ENCODE measurements at regions not wholly inside any gene's neighbourhood (a gene's known extent, or its start where the extent isn't known, plus 50 kb on each side); places are given as distances from the start of the nearest gene placed in this dataset.

DNA sequence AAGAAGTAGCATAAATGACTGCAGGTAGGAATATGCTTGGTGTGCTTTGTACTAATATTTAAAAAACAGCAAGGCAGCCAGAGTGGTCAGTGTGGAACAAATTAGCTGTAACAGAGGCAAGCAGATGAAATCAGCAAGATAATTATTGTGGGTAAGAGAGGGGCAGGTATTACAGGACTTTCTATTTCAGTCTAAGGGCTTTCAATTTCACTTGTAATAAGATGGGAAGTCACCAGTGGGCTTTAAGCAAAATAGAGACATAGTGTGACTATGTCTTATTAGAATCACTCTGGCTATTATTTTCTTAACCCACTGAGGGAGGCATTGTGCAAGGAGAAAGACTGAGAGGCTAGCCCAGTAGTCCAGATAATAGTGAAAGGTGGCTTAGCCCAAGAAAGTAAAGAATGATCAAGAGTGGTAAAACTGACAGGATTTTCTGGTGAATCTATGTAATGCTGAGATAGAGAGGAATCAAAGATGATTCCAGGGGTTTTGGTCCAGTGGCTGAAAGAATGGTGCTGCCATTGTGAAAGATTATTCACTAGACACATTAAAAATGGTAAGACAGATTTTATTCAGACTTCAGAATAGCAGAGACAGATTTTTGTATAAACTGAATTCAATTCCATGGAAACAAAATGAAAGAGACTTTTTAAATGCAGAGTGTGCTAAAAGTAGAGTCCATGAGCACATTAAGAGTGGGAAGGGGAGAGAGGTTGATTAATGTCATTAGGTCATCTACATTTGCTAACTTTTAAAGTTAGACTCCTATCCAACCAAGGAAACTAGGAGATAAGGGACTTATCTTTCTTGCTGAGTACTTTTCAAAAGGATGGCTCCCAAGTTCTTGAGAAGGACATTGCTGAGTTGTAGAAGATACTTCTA, 1136.0 kb downstream of the HACE1 start:
- no peak for TF ChIP-seq RAD21 (IDR thresholded peaks at IDR 0.05; ENCODE audit: low read depth)
- TF ChIP-seq CEBPB (IDR thresholded peaks at IDR 0.05), result no peak
- TF ChIP-seq, protein P1, sequence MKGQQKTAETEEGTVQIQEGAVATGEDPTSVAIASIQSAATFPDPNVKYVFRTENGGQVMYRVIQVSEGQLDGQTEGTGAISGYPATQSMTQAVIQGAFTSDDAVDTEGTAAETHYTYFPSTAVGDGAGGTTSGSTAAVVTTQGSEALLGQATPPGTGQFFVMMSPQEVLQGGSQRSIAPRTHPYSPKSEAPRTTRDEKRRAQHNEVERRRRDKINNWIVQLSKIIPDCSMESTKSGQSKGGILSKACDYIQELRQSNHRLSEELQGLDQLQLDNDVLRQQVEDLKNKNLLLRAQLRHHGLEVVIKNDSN (IDR thresholded peaks at IDR 0.05), result no peak
- TF ChIP-seq ZBTB7A (IDR thresholded peaks at IDR 0.05; ENCODE audit: low read depth), result no peak
- no peak for TF ChIP-seq TEAD4 (IDR thresholded peaks at IDR 0.05)
- TF ChIP-seq FOXM1 (IDR thresholded peaks at IDR 0.05; ENCODE audit: borderline replicate concordance, low read depth), result no peak
- no peak for TF ChIP-seq YY1 (IDR thresholded peaks at IDR 0.05; ENCODE audit: low read depth)
- no peak for TF ChIP-seq CREB1 (IDR thresholded peaks at IDR 0.05; ENCODE audit: low read depth)
- TF ChIP-seq, protein P2, sequence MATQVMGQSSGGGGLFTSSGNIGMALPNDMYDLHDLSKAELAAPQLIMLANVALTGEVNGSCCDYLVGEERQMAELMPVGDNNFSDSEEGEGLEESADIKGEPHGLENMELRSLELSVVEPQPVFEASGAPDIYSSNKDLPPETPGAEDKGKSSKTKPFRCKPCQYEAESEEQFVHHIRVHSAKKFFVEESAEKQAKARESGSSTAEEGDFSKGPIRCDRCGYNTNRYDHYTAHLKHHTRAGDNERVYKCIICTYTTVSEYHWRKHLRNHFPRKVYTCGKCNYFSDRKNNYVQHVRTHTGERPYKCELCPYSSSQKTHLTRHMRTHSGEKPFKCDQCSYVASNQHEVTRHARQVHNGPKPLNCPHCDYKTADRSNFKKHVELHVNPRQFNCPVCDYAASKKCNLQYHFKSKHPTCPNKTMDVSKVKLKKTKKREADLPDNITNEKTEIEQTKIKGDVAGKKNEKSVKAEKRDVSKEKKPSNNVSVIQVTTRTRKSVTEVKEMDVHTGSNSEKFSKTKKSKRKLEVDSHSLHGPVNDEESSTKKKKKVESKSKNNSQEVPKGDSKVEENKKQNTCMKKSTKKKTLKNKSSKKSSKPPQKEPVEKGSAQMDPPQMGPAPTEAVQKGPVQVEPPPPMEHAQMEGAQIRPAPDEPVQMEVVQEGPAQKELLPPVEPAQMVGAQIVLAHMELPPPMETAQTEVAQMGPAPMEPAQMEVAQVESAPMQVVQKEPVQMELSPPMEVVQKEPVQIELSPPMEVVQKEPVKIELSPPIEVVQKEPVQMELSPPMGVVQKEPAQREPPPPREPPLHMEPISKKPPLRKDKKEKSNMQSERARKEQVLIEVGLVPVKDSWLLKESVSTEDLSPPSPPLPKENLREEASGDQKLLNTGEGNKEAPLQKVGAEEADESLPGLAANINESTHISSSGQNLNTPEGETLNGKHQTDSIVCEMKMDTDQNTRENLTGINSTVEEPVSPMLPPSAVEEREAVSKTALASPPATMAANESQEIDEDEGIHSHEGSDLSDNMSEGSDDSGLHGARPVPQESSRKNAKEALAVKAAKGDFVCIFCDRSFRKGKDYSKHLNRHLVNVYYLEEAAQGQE (IDR thresholded peaks at IDR 0.05; ENCODE audit: low read depth), result no peak
- TF ChIP-seq NFIC (IDR thresholded peaks at IDR 0.05), result no peak
- no peak for TF ChIP-seq TAF1 (IDR thresholded peaks at IDR 0.05; ENCODE audit: low read depth)
- TF ChIP-seq EP300 (IDR thresholded peaks at IDR 0.05; ENCODE audit: borderline replicate concordance), result no peak
- TF ChIP-seq TCF12 (IDR thresholded peaks at IDR 0.05; ENCODE audit: low read depth), result no peak
- TF ChIP-seq, protein P3, sequence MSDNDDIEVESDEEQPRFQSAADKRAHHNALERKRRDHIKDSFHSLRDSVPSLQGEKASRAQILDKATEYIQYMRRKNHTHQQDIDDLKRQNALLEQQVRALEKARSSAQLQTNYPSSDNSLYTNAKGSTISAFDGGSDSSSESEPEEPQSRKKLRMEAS (IDR thresholded peaks at IDR 0.05), result no peak
- no peak for TF ChIP-seq EGR1 (IDR thresholded peaks at IDR 0.05)

DNA sequence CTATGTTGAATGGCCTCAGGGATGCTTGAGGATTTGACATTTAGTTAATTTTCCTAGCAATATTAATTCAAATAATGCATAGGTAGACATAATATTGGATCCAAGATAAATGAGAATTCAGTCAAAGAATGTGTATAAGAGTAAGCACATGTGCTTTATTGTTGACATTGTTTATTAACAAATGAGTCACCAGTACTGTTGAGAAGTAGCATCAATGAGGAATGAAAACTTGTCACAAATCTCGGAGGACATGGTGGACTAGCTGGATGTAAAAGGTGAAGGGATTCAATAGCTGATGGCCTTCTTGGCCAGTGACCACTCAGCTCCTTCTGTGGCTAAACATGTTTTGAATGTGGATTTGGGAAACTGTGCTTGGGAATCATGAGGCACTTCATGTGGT, 1137.0 kb downstream of the HACE1 start:
- no peak for TF ChIP-seq RAD21 (IDR thresholded peaks at IDR 0.05; ENCODE audit: low read depth)
- TF ChIP-seq, protein P1 (IDR thresholded peaks at IDR 0.05), result no peak

GRCh38 chr6:103721923-103722322, 1137.8 kb downstream of the HACE1 start:
- TF ChIP-seq FOXM1 (IDR thresholded peaks at IDR 0.05; ENCODE audit: borderline replicate concordance, low read depth), result no peak
- TF ChIP-seq ZBTB7A (IDR thresholded peaks at IDR 0.05; ENCODE audit: low read depth), result no peak
- TF ChIP-seq, protein P3 (IDR thresholded peaks at IDR 0.05), result no peak
- TF ChIP-seq NFIC (IDR thresholded peaks at IDR 0.05), result no peak
- TF ChIP-seq CREB1 (IDR thresholded peaks at IDR 0.05; ENCODE audit: low read depth), result no peak
- no peak for TF ChIP-seq YY1 (IDR thresholded peaks at IDR 0.05; ENCODE audit: low read depth)
- no peak for TF ChIP-seq TCF12 (IDR thresholded peaks at IDR 0.05; ENCODE audit: low read depth)
- no peak for TF ChIP-seq RAD21 (IDR thresholded peaks at IDR 0.05; ENCODE audit: low read depth)

DNA sequence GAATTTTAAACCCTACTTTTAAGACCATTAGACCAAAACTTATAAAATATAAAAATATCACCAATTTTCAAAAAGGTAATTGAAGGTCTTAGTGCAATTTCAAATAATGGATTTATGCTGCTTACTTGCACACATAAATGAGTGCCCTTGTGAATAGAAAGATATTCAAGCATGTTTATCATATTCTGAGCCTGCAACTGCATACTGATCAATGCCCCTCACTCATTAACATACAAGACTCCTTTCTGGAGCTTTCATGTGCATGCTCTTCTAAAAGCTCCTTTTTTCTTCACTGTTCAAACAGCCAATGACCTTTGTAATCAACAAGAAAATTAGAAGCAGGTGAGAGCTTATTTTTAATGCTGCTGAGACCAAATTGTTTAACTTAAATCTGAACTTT, 1139.3 kb downstream of the HACE1 start:
- TF ChIP-seq, protein P2 (IDR thresholded peaks at IDR 0.05; ENCODE audit: low read depth), result no peak
- TF ChIP-seq YY1 (IDR thresholded peaks at IDR 0.05; ENCODE audit: low read depth) (no peak), TEAD4 (IDR thresholded peaks at IDR 0.05) (no peak), CREB1 (IDR thresholded peaks at IDR 0.05; ENCODE audit: low read depth) (no peak), EP300 (IDR thresholded peaks at IDR 0.05; ENCODE audit: borderline replicate concordance) (no peak)

DNA sequence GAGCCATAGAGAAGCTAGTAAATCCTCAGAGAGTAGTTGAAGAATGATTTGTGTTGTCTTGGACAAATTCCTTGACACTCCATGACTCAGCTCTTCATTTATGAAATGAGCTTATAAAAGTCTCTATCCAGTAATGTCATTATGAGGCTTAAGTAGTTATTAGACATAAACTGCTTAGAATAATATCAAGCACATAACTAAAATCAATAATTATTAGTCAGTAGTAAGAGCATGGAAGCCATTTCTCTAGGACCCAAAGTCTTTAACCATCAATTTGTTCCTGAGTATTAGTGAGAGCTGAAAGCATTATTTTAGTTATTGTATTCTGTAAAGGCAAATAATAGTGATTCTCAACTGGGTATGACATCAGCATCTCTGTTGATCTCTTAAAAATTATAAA, 1140.2 kb downstream of the HACE1 start:
- no peak for TF ChIP-seq TCF12 (IDR thresholded peaks at IDR 0.05; ENCODE audit: low read depth)

DNA sequence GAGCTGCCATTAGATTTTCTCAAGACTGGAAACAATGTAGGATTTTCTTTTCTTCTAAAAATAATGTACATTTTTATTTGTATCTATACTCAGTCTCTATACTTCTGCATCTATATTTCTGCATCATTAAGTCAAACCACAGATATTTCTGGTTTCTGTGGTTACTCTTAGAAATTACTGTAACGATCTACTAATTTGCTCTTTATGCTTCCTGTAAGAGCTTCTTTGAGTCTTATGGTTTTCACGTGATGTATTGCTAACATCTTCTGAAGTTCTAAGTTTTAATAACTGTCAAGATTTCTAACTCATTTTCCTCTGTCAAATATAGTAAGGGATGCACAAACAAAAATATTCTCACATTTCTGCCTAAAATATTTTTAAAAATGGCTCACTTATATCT, 1144.5 kb downstream of the HACE1 start:
- TF ChIP-seq CREB1 (IDR thresholded peaks at IDR 0.05; ENCODE audit: low read depth) (no peak), YY1 (IDR thresholded peaks at IDR 0.05; ENCODE audit: low read depth) (no peak), TCF12 (IDR thresholded peaks at IDR 0.05; ENCODE audit: low read depth) (no peak), NFIC (IDR thresholded peaks at IDR 0.05) (no peak), TEAD4 (IDR thresholded peaks at IDR 0.05) (no peak), EGR1 (IDR thresholded peaks at IDR 0.05) (no peak), CEBPB (IDR thresholded peaks at IDR 0.05) (no peak), RAD21 (IDR thresholded peaks at IDR 0.05; ENCODE audit: low read depth) (no peak), FOXM1 (IDR thresholded peaks at IDR 0.05; ENCODE audit: borderline replicate concordance, low read depth) (no peak), ZBTB7A (IDR thresholded peaks at IDR 0.05; ENCODE audit: low read depth) (no peak), TAF1 (IDR thresholded peaks at IDR 0.05; ENCODE audit: low read depth) (no peak)
- TF ChIP-seq, protein P1 (IDR thresholded peaks at IDR 0.05), result no peak
- TF ChIP-seq, protein P3 (IDR thresholded peaks at IDR 0.05), result no peak

All from Ishikawa (cell line).